ENCODE measurements at regions not wholly inside any gene's neighbourhood (a gene's known extent, or its start where the extent isn't known, plus 50 kb on each side); places are given as distances from the start of the nearest gene placed in this dataset.

- no peak for FAIRE-seq
These were observed 668.7 kb downstream of the NR2F1-AS1 start for GRCh38 chr5:92912283-92912682.

GRCh38 chr5:92911851-92912250 lies 669.2 kb downstream of the NR2F1-AS1 start:
- no peak for FAIRE-seq

- FAIRE-seq = no peak
These were observed 669.7 kb downstream of the NR2F1-AS1 start for GRCh38 chr5:92911293-92911692.

GRCh38 chr5:92909602-92909962 lies 671.4 kb downstream of the NR2F1-AS1 start:
- no peak for FAIRE-seq

- FAIRE-seq = no peak
These were observed 671.9 kb downstream of the NR2F1-AS1 start for GRCh38 chr5:92908952-92909601.

GRCh38 chr5:92907938-92908606 lies 672.9 kb downstream of the NR2F1-AS1 start:
- FAIRE-seq = no peak

- no peak for FAIRE-seq
These were observed 674.1 kb downstream of the NR2F1-AS1 start for GRCh38 chr5:92906798-92907376.

- FAIRE-seq = no peak
These were observed 677.0 kb downstream of the NR2F1-AS1 start for GRCh38 chr5:92904021-92904420.

- no peak for FAIRE-seq
These were observed 681.4 kb downstream of the NR2F1-AS1 start for GRCh38 chr5:92899611-92900010.

- FAIRE-seq = no peak
These were observed 684.3 kb downstream of the NR2F1-AS1 start for GRCh38 chr5:92896722-92897121.

- no peak for FAIRE-seq
These were observed 690.2 kb downstream of the NR2F1-AS1 start for GRCh38 chr5:92890841-92891244.

- no peak for FAIRE-seq
These were observed 691.9 kb downstream of the NR2F1-AS1 start for GRCh38 chr5:92889140-92889539.

- no peak for FAIRE-seq
These were observed 693.8 kb downstream of the NR2F1-AS1 start for GRCh38 chr5:92887254-92887653.

- no peak for FAIRE-seq
These were observed 694.3 kb downstream of the NR2F1-AS1 start for GRCh38 chr5:92886751-92887150.

- FAIRE-seq = no peak
These were observed 695.1 kb downstream of the NR2F1-AS1 start for GRCh38 chr5:92885950-92886349.

- no peak for FAIRE-seq
These were observed 696.5 kb downstream of the NR2F1-AS1 start for GRCh38 chr5:92884469-92884868.

GRCh38 chr5:92879806-92880543 lies 701.0 kb downstream of the NR2F1-AS1 start:
- FAIRE-seq = no peak

- no peak for FAIRE-seq
These were observed 706.2 kb downstream of the NR2F1-AS1 start for GRCh38 chr5:92874790-92875189.

GRCh38 chr5:92868442-92868841 lies 712.6 kb downstream of the NR2F1-AS1 start:
- FAIRE-seq = no peak

- no peak for FAIRE-seq
These were observed 716.4 kb downstream of the NR2F1-AS1 start for GRCh38 chr5:92864591-92864990.

GRCh38 chr5:92863666-92864065 lies 717.4 kb downstream of the NR2F1-AS1 start:
- FAIRE-seq = no peak

GRCh38 chr5:92861531-92862285 lies 719.3 kb downstream of the NR2F1-AS1 start:
- FAIRE-seq = no peak

- no peak for FAIRE-seq
These were observed 721.0 kb downstream of the NR2F1-AS1 start for GRCh38 chr5:92860061-92860460.
